Stimulated activated CD8-positive, alpha-beta memory T cell treated with anti-CD3 and anti-CD28 coated beads, Interleukin-4, amount 100 ng/mL, for 24 hours (primary cell): ENCODE measurements at regions not wholly inside any gene's neighbourhood (a gene's known extent, or its start where the extent isn't known, plus 50 kb on each side); places are given as distances from the start of the nearest gene placed in this dataset.
"Not testable (repeated sequence)": the region's sequence is repeated elsewhere in the genome, so short reads cannot be mapped to it uniquely, and the experiment has no call there.

ENCODE experiments used
- DNase-seq: peaks from one replicate; pipeline ENCODE4 v3.0.0-alpha.2; 2020; ENCODE audit warnings: low read depth

DNA sequence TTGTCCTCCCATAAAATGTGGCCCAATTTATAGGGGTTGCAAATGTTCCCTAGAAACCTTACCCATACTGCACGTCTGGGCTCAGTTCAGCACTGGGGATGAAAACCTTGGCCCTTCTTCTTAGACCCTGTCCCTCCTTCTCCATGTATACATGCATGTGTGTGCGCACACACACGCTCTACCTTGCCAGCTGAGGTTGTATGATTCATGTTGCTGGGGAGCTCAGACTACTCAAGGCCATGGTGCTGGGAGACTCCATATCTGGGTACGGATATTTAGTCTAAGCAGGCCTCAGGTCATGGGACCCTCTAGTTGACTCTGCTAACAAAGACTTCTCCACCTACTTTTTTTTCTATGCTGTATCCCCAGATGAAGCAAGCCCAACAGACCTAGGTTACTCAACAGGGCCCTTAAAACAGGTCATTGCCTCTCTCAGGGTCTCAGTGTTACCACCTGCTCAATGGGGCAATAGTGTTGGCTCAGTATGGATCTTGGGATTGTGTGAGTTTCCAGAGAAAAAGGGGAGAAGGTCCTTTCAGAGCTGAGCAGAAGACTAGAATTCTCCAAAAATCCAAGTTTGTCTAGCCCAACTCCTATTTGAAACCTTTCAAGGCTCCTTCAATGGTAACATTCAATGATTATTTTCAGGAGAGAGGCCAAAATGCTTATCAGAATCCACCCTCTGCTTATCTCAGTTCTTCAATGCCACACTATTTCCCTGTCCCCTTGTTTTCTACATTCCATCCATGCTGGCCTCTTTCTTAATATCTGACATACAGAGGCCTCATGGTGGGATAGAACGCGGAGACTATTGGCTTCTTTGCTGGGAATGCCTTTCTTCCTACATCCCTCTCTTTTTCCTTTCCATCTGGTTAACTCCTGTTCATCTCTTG lies 123.6 kb upstream of the PITX1 start:
- no peak for DNase-seq

- DNase-seq = no peak
Observed at GRCh38 chr5:135156715-135157404, 122.8 kb upstream of the PITX1 start.

GRCh38 chr5:135156337-135156714 lies 122.3 kb upstream of the PITX1 start:
- no peak for DNase-seq

DNA sequence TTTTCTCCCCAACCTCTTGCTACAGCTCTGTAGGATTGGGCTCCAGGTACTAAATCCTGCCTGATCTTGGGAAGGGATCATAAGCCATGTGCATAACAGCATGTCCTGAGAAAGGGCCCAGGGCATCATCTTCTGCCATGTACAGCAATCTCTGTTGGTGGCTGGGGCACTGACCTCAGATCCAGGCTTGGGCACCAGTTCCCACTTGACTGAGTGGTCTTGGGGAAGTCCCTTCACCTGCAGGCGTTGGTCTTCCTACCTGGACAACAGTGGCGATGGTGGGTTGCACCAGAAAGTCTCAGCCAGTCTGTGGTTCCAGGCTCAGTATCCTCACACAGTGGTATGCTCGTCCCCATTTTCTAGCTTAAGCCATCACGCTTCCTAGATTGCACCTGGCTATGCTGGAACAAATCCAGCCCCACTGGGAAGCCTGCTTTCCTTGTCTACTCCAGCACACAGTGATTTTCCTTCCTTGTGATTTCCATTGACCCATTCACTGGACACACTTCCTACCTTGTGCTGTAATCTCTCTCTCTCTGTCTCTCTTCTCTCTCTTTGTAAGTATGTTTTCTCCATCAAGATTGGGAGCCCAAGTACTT lies 121.7 kb upstream of the PITX1 start:
- DNase-seq = no peak

DNA sequence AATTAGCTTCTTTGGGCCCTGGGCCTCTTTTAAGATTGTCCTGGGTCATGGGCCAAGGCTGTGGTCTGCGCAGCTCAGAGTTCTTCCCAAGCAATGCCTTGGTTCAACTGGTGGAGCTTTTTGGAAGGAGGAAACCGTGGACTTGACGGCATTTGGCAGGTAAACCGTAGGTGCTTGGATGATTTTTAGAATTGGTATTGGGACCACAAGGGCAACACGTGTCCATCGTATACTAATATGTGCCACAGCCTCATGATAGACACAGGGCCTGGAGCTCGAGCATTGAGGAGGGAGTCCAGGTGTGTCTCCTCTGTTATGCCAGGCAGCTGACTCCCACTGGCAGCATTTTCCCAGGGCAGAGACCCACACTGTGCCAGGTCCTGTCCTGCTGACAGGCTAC lies 120.9 kb upstream of the PITX1 start:
- DNase-seq = no peak

DNA sequence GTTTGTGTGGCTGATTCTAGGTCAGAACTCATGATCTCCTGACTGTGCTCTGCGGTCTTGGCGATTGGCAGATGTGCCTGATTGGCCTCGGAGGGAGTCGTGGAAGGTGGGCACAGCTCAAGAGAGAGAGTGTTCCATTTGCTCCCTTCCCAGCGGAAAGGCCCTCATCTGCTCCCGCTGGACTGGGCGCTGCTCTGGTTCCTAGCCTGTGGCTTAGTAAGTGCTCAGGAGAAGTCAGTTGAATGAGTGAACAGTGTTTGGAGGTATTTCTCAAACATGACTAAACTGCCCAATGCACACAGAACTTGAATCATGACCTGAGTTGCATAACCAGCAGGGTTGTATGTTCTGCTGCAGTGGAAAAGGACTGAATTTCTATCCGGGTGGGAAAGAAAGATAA lies 120.2 kb upstream of the PITX1 start:
- no peak for DNase-seq

- DNase-seq = no peak
Observed at GRCh38 chr5:135153661-135154060, 119.6 kb upstream of the PITX1 start.

- no peak for DNase-seq
Observed at GRCh38 chr5:135153259-135153658, 119.2 kb upstream of the PITX1 start.

DNA sequence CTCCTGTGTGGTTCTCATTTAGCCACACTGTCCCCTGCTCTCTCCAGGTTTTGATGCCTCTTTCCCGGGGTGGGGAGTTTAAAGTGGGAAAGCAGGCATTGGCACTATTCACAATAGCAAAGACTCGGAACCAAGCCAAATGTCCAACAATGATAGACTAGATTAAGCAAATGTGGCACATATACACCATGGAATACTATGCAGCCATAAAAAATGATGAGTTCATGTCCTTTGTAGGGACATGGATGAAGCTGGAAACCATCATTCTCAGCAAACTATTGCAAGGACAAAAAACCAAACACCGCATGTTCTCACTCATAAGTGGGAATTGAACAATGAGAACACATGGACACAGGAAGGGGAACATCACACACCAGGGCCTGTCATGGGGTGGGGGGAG lies 117.6 kb upstream of the PITX1 start:
- not testable (repeated sequence) for DNase-seq

DNA sequence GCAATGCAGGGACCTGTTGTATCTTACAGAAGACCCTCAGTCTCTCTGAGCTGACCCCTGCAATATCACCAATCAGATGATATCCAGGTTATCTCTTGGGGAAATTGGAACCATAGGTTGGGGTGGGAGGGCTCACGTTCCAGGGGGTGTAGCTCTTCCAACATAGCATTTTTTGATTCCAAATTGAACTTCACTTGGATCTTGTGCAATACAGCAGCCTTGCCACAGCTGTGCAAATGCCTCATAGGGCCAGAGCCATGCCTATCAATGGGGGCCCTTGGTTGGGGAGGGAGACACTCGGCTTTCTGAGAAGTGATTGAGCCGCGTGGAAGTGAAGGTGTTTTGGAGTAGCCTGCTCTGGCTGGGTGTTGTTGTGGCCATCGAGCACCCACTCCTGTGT lies 117.2 kb upstream of the PITX1 start:
- no peak for DNase-seq

- DNase-seq = no peak
Observed at GRCh38 chr5:135150767-135151166, 116.7 kb upstream of the PITX1 start.

- DNase-seq = no peak
Observed at GRCh38 chr5:135149956-135150723, 116.1 kb upstream of the PITX1 start.

- no peak for DNase-seq
Observed at GRCh38 chr5:135149229-135149955, 115.4 kb upstream of the PITX1 start.

DNA sequence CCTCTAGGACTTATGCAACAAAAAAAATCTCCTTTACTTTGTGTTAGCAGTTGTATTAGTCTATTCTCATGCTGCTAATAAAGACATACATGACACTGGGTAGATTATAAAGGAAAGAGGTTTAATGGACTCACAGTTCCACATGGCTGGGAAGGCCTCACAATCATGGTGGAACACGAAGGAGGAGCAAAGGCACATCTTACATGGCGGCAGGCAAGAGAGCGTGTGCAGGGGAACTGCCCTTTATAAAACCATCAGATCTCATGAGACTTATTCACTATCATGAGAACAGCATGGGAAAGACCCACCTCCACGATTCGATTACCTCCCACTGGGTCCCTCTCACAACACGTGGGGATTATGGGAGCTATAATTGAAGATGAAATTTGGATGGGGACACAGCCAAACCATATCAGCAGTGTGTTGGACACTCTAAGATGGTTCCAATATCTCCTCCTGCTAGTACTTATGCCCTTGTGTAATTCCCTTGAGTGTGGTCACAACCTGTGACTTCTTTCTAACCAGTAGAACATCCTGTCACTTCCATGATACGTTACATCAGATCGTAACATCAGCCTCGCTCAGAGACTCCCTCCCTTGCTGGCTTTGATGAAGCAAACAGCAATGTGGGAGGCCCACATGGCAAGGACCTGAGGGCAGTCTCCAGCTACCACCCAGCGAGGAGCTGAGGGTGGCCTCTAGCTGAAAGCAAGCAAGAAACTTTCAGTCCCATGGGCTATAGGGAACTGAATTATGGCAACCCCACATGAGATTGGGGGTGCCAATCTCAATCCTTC lies 113.5 kb upstream of the PITX1 start:
- no peak for DNase-seq

- no peak for DNase-seq
Observed at GRCh38 chr5:135145985-135146384, 112.0 kb upstream of the PITX1 start.

DNA sequence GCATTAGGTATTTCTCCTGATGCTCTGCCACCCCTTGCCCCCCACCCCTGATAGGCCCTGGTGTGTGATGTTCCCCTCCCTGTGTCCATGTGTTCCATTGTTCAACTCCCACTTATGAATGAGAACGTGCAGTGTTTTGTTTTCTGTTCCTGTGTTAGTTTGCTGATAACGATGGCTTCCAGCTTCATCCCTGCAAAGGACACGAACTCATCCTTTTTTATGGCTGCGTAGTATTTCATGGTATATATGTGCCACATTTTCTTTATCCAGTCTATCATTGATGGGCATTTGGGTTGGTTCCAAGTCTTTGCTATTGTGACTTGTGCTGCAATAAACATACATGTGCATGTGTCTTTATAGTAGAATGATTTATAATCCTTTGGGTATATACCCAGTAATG lies 109.7 kb upstream of the PITX1 start:
- DNase-seq = not testable (repeated sequence)

DNA sequence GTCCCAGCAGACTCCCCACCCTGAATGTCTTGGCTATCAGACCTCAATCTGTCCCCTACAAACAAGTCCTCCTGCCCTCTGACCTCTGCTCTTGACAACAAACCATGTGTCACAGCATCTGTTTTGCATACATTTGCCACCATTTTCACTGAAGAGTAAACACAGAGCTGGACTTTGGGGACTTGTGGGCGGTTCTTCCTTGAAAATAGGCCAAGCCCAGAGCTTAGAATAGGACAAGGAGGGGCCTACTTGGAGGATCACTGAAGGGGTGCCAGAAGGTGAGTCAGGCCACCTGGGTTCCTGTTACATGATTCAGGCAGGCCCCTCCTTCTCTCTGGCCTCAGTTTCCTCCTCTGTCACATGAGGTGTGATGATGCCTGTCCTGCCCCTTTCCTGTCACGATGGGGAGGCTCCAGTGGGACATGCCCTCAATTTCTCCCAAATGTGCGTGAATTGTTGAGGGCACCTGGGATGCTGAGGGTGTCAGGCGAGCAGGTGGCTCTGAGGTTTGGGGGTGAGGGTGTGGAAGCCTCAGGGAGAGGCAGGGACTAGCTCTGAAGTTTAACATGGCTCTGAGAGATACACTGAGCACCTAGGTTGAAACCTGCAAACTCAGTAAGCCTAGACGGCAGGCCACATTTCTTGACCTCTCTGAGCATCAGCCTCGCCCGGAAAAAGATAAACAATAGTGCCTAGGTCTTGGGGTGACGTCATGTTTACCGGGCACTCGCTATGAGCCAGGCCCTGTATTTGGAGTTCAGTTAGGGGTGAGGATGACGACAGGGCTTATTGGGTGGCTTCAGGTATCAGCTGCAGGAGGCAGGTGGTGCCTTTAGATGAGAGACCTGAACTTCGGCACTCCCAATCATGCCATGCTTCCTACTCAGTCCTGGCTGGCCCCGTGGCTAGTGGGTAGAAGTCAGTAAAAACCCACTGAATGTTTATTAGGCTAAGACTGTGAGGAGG lies 107.6 kb upstream of the PITX1 start:
- no peak for DNase-seq

- DNase-seq = no peak
Observed at GRCh38 chr5:135140446-135141204, 106.6 kb upstream of the PITX1 start.
